ENCODE measurements at regions not wholly inside any gene's neighbourhood (a gene's known extent, or its start where the extent isn't known, plus 50 kb on each side); places are given as distances from the start of the nearest gene placed in this dataset.

- TF ChIP-seq EZH2phosphoT487 (IDR thresholded peaks at IDR 0.05; ENCODE audit: low read depth, severe bottlenecking, unreplicated experiment) (no peak), CTCF (IDR thresholded peaks at IDR 0.05; ENCODE audit: poor library complexity) (no peak)
These were observed 174.8 kb upstream of the NPY2R start for GRCh38 chr4:155033604-155034003.

Measured in hepatocyte (in vitro differentiated cells).